Sigmoid colon (tissue), 6 donors: ENCODE measurements at regions not wholly inside any gene's neighbourhood (a gene's known extent, or its start where the extent isn't known, plus 50 kb on each side); places are given as distances from the start of the nearest gene placed in this dataset.
A peak's percentile ranks its signal among the peaks of the same experiment; 100 is the strongest.

Experiments used
- DNase-seq: peaks from one replicate; pipeline ENCODE4 v3.0.0-alpha.2; 2019
- H3K27ac ChIP-seq, 4 donors: fragments of 200-600 bp; sonication (generic); one replicate each; pipeline ENCODE4 v1.5.1; 2016 to 2019; ENCODE audit warnings: mild to moderate bottlenecking in 1 of 4
- H3K27me3 ChIP-seq, 3 donors: fragments of 200-600 bp; sonication (generic); one replicate each; pipeline ENCODE4 v1.5.1; 2019; ENCODE audit warnings: mild to moderate bottlenecking in 1 of 3
- H3K36me3 ChIP-seq, 4 donors: fragments of 200-600 bp; sonication (generic); one replicate each; pipeline ENCODE4 v1.5.1; 2016 to 2019
- H3K4me1 ChIP-seq, 4 donors: fragments of 200-600 bp; sonication (generic); one replicate each; pipeline ENCODE4 v1.5.1; 2017 to 2019
- H3K4me3 ChIP-seq, 4 donors: fragments of 200-600 bp; sonication (generic); one replicate each; pipeline ENCODE4 v1.5.1; 2017 to 2019; ENCODE audit warnings: mild to moderate bottlenecking in 2 of 4, moderate library complexity in 1 of 4
- H3K9me3 ChIP-seq, 4 donors: fragments of 200-600 bp in 3 of 4; sonication (generic) in 3 of 4; one replicate each; pipeline versions ENCODE4 v1.5.1 to v1.6.1; 2013 to 2019
- EP300 ChIP-seq, 4 donors: sonication (generic); formaldehyde crosslinking; IDR thresholded peaks; one replicate each; pipeline ENCODE4 v1.6.1; 2017; ENCODE audit warnings: antibody characterized with exemption in 4 of 4
- POLR2A ChIP-seq, 2 donors: fragments of 450-650 bp; IDR thresholded peaks; one replicate each; pipeline ENCODE4 v1.6.1; 2016; ENCODE audit warnings: antibody characterized with exemption in 2 of 2, mild to moderate bottlenecking in 2 of 2, moderate library complexity in 2 of 2
- POLR2AphosphoS5 ChIP-seq, 4 donors: sonication (generic); formaldehyde crosslinking; IDR thresholded peaks; one replicate each; pipeline ENCODE4 v1.6.1; 2017; ENCODE audit warnings: antibody characterized with exemption in 4 of 4
- WGBS, 2 donors: extraction: QIAGEN DNeasy Blood & Tissue Kit; methylation state at CpG; one replicate each; pipeline ENCODE4 v1.1.7; 2013; 5-methylcytosine and 5-hydroxymethylcytosine counted together
- intact Hi-C: fragments of 100-400 bp; cut with DNase I; formaldehyde crosslinking; loops from one replicate; pipeline ENCODE4 v1.15.1; 2023
- TF ChIP-seq, protein P1 (sequence below), 4 experiments: fragments of 450-650 bp in 3 of 4; fragments of 200-600 bp in 1 of 4; IDR thresholded peaks; one replicate each; pipeline ENCODE4 v1.5.1; 2016 to 2019; ENCODE audit warnings: antibody characterized with exemption in 4 of 4, mild to moderate bottlenecking in 3 of 4, moderate library complexity in 2 of 4
- donor health status: healthy with polysubstance abuse.
- donor health status: healthy.

- Histone ChIP-seq H3K27me3 (no peaks in the 10 kb centered on the region), H3K4me3 (no peak overlapping the region), H3K9me3 (no peaks in the 10 kb centered on the region), H3K27ac (no peak overlapping the region), H3K4me1 (no peaks in the 10 kb centered on the region), H3K36me3 (no peaks in the 10 kb centered on the region)
- WGBS, 2 donors = 1 to 11% methylated on average over 2 of the region's 2 CpGs
- peak; percentile 70 for DNase-seq
- TF ChIP-seq POLR2AphosphoS5 (IDR thresholded peaks at IDR 0.05) (peak in 1 of 4 donors; percentile 16), EP300 (IDR thresholded peaks at IDR 0.05) (no peak), POLR2A (IDR thresholded peaks at IDR 0.05) (no peak)
- TF ChIP-seq, protein P1, sequence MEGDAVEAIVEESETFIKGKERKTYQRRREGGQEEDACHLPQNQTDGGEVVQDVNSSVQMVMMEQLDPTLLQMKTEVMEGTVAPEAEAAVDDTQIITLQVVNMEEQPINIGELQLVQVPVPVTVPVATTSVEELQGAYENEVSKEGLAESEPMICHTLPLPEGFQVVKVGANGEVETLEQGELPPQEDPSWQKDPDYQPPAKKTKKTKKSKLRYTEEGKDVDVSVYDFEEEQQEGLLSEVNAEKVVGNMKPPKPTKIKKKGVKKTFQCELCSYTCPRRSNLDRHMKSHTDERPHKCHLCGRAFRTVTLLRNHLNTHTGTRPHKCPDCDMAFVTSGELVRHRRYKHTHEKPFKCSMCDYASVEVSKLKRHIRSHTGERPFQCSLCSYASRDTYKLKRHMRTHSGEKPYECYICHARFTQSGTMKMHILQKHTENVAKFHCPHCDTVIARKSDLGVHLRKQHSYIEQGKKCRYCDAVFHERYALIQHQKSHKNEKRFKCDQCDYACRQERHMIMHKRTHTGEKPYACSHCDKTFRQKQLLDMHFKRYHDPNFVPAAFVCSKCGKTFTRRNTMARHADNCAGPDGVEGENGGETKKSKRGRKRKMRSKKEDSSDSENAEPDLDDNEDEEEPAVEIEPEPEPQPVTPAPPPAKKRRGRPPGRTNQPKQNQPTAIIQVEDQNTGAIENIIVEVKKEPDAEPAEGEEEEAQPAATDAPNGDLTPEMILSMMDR (IDR thresholded peaks at IDR 0.05) = no peak
- intact Hi-C loops = no loop called here
Observed at GRCh38 chr2:117523267-117523666, 291.2 kb upstream of the DDX18 start.

DNA sequence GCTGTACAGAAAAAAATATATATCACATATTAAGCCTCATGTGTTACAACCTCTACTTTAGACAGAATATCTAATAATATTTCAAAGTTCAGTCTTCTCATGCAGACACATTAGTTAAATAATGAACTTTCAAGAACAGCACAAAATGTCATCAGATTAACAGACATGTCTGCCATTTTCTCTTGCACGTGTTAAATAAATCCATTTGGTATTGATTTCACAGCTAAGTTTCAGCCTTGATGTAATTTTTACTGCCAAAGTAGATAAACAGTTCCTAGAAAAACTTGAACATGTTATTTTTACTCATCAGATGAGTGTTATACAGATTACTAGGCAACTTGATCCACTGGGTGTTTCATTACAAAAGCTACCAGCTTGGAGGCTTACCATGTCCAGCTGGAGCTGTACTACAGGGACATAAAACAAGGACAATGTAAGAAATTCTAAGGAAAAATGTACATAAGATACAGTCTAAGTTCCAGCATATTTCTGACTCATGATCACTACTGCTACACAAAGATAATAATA, 290.7 kb upstream of the DDX18 start:
- H3K27ac ChIP-seq = no peak overlapping the region
- WGBS, 2 donors = 13 to 57% methylated on average over 1 of the region's 1 CpG
- no peaks in the 10 kb centered on the region for H3K36me3 ChIP-seq
- intact Hi-C loops = no loop called here
- no peaks in the 10 kb centered on the region for H3K27me3 ChIP-seq
- H3K4me1 ChIP-seq = no peaks in the 10 kb centered on the region
- TF ChIP-seq, protein P1 (IDR thresholded peaks at IDR 0.05) = no peak
- no peak for TF ChIP-seq POLR2AphosphoS5 (IDR thresholded peaks at IDR 0.05)
- TF ChIP-seq POLR2A (IDR thresholded peaks at IDR 0.05) = no peak
- TF ChIP-seq EP300 (IDR thresholded peaks at IDR 0.05) = no peak
- no peaks in the 10 kb centered on the region for H3K9me3 ChIP-seq
- H3K4me3 ChIP-seq = no peak overlapping the region
- no peak for DNase-seq

- 40 to 67% methylated on average over 2 of the region's 2 CpGs for WGBS, 2 donors
- Histone ChIP-seq H3K9me3 (no peaks in the 10 kb centered on the region), H3K4me1 (no peaks in the 10 kb centered on the region), H3K27ac (no peak overlapping the region), H3K36me3 (no peaks in the 10 kb centered on the region), H3K4me3 (no peak overlapping the region), H3K27me3 (no peaks in the 10 kb centered on the region)
- DNase-seq = no peak
- intact Hi-C loops = no loop called here
- no peak for TF ChIP-seq POLR2AphosphoS5 (IDR thresholded peaks at IDR 0.05)
- TF ChIP-seq POLR2A (IDR thresholded peaks at IDR 0.05) = no peak
- TF ChIP-seq, protein P1 (IDR thresholded peaks at IDR 0.05) = no peak
- TF ChIP-seq EP300 (IDR thresholded peaks at IDR 0.05) = no peak
Observed at GRCh38 chr2:117536139-117536538, 278.4 kb upstream of the DDX18 start.

DNA sequence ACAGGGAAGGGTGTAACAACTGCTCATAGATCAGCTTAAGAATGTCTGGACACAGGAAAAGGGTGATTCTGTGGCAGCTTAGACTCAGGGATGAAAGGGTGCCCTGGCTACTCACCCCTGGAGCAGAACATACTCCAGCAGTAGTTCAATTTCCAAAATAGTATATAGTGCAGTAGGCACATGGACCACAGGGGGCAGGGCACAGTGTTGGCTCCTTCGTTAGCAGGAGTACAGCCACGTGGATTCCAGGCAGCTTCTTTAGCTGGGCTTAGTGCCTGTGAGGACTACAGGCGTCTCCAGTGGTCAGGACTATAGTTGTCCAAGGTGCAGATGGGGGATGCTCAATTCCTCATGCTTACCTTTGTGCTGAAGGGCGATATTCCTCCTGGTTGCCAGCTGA, 277.5 kb upstream of the DDX18 start:
- Histone ChIP-seq H3K27me3 (no peaks in the 10 kb centered on the region), H3K4me1 (no peaks in the 10 kb centered on the region), H3K36me3 (no peaks in the 10 kb centered on the region), H3K9me3 (no peaks in the 10 kb centered on the region), H3K27ac (no peak overlapping the region), H3K4me3 (no peak overlapping the region)
- TF ChIP-seq, protein P1 (IDR thresholded peaks at IDR 0.05) = no peak
- TF ChIP-seq POLR2A (IDR thresholded peaks at IDR 0.05) (no peak), EP300 (IDR thresholded peaks at IDR 0.05) (no peak), POLR2AphosphoS5 (IDR thresholded peaks at IDR 0.05) (no peak)
- 78 to 81% methylated on average over 4 of the region's 4 CpGs for WGBS, 2 donors
- intact Hi-C loops = no loop called here
- DNase-seq = no peak

- no peaks in the 10 kb centered on the region for H3K9me3 ChIP-seq
- WGBS, 2 donors = 16 to 48% methylated on average over 3 of the region's 3 CpGs
- H3K4me1 ChIP-seq = no peaks in the 10 kb centered on the region
- no peak overlapping the region for H3K4me3 ChIP-seq
- intact Hi-C loops = no loop called here
- TF ChIP-seq EP300 (IDR thresholded peaks at IDR 0.05) (no peak), POLR2A (IDR thresholded peaks at IDR 0.05) (no peak), POLR2AphosphoS5 (IDR thresholded peaks at IDR 0.05) (no peak)
- TF ChIP-seq, protein P1 (IDR thresholded peaks at IDR 0.05) = no peak
- H3K27ac ChIP-seq = no peak overlapping the region
- H3K36me3 ChIP-seq = no peaks in the 10 kb centered on the region
- no peaks in the 10 kb centered on the region for H3K27me3 ChIP-seq
- DNase-seq = no peak
Observed at GRCh38 chr2:117551858-117552257, 262.6 kb upstream of the DDX18 start.
